NCI-H2107 (cell line): ENCODE measurements at regions not wholly inside any gene's neighbourhood (a gene's known extent, or its start where the extent isn't known, plus 50 kb on each side); places are given as distances from the start of the nearest gene placed in this dataset.

Experiments used
- DNase-seq: peaks from one replicate; lab custom pipeline; 2025; lab: John Stamatoyannopoulos, UW

DNA sequence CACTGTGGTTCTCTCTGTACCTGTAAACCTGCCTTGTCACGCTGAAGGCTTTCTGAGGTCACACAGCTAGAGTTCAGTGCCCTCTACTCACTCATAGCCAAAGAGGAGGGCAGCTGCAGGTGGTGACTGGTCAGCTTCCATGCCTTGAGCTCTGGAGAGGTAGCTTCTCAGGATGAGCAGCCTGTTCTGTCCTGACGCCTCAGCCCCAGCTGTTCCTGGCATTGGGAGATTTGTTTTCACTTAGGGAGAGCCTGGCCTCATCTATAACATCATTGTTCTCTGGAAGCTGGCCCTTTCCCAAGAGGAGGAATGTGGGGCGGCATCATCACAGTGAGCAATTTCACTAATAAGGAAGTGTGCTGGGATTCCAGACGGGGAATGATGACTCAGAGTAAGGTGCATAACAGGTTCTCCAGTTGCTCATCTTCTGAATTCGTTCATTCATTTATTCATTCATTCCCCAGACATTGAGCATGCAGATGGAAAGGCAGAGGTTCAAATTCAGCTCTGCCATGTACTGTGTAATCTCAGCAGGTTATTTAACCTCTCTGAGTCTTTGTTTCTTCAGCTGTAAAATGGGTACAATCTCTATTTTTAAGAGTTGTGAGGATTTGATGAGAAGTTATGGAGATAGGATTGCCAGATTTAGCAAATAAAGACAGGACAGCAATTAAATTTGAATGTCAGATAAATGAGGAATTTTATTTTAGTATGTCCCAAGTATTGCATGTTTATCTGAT, 255.8 kb upstream of the CRY1 start:
- no peak for DNase-seq

DNA sequence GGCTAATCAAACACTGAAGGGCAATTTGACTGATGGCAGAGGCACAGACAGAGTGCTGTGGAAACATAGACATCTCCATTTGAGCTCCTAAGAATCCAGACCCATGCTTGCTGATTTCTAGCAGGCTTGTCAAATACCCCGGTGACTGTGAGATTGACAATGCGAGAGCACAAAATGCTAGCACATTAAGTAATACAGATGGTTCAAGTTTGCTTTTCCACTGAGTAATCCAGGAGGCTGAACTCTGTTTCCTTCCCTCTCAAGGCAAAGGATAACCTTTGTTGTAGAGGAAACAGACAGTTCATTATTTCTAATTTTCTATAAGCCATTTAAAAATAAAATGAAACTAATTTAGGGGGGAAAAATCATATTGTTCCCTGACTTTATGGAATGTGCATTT, 256.5 kb upstream of the CRY1 start:
- no peak for DNase-seq

DNA sequence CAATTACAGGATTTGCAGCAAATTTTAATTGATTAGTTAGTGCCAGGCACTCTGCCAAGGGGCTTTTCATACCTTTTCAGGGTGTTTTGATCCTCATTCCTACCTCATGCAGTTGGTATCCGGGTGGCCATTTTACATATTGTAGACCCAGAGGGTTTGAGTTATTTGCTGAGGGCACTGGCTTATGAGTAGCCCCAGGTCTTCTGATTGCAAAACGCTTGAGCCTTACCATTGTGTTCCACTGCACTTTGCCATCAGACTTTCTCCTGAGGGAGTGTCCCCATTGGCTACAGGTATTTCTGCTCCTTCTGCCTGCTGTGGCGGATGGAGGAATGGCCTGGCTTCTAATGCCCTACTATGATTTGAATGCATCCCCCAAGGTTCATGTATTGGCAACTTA, 257.8 kb upstream of the CRY1 start:
- no peak for DNase-seq

DNA sequence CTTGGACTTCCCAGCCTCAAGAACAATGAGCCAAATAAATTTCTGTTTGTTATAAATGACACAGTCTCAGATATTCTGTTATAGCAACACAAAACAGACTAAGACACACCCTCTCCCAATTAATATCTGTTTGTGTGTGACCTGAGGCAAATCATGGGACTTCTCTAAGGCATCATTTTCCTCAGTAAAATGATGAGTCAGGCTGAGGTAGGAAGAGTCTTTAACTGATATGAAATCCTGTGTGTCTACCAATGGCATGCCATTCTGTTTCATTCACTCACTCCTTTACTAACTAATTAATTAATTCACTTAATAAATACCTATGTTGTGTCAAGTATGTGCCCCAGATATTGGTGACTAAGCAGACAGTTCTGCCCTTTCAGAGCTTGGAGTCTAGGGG, 258.4 kb upstream of the CRY1 start:
- no peak for DNase-seq

DNA sequence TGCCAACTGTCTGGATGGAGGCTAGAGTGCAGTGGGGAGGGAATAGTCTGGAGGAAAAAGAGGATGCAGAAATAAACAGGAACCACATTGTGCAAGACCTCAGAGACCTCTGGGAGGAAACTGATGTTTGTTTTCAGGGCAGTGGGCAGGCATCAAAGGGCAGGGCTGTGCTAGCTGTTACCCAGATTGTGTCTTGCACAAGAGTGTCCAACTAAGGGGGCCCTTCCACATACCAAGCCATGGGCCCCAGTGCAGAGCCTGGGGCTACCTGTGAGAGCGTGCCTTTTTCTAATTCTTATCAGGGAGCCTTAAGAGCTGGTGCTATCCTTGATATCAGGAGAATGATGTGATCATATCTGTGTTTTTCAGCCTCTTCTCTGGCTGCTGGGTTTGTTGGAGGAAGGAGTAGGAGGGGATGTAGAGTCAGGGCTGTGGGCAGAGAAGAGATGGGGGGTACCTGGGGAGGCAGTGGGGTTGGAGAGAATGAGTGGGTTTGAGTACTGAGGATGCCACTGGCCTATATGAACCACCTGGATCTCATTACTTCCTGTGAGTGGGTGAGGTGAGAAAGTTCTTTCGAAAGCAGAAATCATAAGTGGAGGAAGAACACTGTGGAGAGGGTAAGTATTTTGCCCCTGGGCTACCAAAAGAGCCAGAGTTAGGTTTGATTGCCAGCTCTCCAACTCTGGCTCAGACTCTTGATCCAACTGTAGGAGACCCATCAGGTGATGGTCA, 259.2 kb upstream of the CRY1 start:
- DNase-seq = no peak

DNA sequence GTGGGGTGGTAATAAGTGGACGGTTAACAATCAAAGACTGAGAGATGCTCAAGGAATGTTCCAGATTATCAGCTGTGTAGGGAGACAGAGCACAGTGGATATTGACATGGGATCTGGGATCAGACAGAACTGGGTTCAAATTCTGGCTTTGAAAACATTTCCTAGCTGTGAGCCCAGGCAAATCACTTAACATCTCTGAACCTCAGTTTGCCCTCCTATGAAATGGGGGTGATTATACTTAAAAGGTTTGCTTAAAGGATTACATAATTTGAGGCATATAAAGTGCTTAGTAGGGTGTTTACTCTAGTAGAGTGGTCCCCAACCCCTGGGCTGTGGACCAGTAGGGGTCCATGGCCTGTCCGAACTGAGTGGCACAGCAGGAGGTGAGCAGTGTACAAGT, 260.0 kb upstream of the CRY1 start:
- DNase-seq = no peak

DNA sequence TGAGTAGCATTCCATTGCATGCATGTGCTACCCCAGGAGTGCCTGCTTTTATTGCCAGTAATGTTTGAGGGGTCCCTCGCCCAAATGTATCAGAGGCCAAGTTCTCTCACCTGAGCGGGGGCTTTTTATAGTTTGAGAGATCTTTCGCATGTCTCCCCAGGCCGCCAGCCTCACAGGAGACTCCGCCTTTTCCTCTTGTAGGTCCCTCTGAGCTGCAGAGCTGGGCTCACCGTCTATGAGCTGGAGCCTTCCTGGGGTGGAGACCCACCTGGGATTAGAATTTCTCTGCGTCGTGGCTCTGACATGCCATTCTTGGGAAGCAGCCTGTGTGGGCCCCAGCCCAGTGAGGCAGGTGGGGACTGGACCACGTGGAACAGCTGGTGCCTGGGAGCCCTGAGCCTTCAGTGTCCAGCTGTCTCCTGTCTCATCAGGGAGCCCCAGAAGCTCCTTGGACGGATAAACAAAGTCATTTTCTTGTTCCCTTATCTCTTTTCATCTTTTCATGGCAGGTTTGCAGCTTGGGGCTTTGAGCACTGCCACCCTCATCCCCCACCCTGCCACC, 261.7 kb upstream of the CRY1 start:
- DNase-seq = no peak

DNA sequence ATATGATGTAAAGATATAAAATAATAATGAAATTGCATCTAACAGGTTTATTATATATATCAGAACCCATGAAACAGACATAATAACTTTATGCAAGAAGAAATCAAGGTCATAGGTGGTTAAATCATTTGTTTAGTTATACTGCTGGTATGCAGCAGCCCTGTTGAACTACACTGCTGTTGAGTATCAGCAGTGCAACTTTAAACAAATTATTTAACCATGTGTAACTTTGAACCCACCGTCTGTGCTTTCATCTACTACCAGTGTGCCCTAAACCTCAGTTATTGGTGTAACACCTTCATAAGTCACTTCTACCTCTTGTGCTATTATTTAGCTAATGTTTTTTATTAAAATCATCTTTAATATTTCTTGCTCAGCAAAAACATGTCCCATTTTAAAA, 262.3 kb upstream of the CRY1 start:
- no peak for DNase-seq

DNA sequence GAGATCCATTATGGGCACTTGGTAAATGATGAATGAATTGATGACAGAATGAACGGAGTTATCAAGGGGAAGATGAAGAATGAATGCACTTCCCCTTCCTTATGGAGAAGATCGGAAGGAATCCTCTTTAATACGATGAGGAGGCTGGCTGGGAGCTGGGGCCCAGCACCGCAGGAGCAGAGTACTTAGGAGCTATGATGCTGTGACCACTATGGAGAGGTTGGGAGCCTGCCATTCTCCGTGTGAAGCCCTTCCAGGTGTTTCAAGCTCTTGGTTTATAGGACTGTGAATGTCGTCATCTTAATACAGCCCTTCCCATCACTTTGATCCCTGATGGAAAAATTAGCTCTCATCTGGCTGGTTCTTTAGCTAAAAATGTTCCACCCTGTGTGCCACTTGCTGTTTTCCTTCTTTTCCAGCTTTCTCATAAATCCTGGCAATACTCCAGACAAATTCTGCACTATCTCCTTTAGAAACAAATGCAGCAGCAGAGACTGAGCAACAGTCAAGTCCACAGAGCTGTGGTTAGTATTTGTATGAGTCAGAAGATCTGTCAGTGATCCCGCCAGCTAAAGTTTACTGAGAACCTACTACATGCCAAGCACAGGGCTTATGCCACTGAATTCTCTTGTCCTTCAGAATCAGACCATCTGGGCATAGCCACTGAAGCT, 263.1 kb upstream of the CRY1 start:
- no peak for DNase-seq

DNA sequence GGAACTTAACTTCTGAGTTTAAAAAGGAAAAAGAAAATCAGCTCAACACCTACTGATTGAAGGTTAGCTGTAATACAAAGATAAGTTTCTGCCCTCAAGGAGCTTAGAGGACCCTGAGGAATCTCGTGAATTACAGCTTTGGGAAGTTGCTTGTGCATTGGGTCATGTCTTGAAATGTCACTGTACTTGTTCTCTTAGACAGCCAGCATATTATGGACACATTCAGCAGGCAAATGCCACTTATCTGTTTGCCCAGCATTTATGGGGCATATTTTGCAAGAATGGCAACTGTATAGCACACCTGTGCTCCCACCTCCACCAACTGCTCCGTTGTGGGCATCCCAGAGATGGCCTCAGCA, 263.6 kb upstream of the CRY1 start:
- no peak for DNase-seq

DNA sequence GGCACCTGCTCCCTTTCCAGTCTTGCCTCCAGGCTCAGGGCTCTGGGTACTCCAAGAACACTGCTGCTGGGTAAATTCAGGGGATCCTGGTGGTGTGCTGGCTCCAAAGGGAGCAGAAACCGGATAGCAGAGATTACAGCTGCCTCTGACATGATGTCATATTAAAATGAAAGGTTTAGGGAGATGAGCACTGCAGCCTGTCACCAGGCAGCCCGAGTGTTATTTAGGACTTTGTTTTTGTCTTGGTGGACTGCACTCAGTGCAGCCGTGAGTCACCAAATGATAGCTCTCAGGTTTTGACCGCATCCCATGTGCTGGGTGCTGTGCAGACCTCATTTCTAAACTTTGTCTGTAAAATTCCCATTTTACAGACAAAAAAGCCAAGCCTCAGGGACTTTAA, 266.0 kb upstream of the CRY1 start:
- DNase-seq = no peak

DNA sequence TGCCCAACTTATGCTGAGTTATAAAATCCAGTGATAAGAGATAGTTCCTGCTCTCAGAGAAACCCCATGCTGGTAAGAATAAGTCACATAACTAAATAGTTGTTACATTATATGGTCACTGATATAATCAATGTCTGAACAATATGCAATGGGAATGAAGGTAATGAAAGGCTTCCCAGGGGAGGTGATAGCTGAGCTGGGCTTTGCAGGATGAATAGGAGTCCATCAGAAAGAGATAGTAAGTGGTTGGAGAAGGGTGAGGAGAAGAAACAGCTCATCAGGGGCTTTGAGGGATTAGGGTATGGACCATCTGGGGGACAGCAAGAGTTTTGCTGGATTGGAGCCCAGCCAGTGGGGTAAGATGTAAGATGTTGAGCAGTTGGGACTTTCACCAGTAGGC, 266.7 kb upstream of the CRY1 start:
- no peak for DNase-seq

DNA sequence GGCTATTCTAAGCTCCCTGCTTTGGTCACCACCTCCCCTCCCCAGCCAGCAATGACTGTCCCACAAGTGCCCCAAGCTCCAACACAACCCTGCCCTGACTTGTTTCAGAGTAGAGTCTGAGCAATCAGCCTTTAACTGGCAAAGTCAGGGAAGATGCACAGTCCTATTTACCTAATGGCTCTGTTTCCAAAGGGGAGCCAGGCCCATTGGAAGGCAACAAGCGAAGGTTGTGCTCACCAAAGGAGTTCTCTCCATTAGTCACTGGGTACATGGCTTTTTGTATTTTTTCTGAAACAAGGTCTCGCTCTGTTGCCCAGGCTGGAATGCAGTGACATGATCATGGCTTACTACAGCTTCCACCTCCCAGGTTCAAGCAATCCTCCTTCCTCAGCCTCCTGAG, 267.1 kb upstream of the CRY1 start:
- no peak for DNase-seq

DNA sequence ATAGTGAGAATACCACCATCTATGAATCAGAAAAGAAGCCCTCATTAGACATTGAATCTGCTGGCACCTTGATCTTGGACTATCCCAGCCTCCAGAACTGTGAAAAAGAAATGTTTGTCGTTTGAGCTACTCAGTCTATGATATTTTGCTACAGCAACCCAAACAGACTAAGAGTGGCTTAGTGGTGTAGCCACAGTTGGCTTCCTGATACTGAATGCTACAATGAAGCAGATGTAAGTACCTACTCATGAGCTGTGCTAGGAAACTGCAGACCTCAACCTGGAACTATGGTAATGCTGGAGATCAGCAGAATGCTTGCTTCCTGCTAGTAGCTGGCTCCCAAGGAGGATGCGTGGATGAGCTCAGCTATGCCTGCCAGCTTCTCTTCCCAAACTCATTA, 268.6 kb upstream of the CRY1 start:
- DNase-seq = no peak

DNA sequence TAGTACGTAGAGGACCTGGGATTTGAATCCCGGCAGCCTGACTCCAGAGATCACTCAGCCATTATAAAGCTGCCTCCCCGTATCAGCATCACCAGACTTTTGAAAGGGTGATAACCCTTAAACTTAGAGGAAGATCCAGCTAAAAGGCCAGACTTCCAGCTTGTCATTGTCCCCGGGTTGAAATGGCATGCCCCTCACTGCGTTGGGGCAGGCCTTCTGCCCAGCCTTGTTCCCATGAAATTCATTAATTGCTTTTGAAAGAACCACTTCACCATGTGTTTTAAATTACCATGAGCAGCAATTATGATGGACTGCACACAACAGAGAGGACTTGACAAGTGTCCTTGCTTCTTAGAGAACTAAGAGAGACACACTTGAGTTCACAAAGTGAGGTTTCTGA, 269.6 kb upstream of the CRY1 start:
- DNase-seq = no peak

DNA sequence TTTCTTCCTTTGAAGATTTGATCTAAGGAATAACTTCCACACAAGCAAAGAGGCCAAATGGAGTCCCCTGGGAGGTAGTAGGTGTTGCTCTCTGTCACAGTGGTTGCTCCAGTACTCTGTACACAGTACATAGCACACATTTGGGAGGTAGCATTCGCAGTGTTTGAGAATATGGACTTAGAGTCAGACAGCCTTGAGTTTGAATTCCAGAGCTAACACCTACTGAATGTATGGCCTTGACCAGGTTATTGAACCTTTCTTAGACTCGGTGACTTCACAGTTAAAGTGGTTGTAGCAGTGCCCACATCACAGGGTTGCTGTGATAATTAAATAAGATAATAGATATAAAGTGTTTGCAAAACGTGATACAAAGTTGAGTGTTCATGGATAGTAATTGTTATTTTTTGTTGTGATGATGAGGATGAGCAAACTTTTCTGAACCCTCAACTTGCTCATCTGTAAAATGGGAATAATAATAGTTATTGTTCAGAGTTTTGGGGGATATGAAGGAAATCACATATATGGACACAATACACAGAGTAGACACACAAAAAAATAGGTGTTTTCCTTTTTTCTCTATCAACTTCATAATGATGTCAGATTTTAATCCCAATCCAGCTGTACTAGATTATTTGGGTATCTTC, 271.6 kb upstream of the CRY1 start:
- no peak for DNase-seq

DNA sequence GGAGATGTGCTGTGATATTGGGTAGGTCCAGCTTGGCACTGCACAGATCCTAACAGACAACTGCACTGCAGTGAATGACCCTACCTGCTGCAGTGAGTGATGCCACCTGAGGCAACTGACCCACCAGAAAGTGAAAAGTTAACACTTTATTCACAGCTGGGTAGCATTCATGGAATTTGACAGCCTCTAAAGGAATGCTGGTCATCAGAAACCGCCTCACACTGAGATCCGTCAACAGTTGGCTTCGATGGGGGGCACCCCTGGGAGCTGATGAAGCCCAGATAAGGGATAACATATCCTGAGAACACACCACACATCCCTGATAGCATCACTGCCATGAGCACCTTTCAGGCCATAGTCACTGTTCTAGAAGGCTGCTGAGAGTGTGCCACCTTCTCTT, 272.4 kb upstream of the CRY1 start:
- DNase-seq = no peak

DNA sequence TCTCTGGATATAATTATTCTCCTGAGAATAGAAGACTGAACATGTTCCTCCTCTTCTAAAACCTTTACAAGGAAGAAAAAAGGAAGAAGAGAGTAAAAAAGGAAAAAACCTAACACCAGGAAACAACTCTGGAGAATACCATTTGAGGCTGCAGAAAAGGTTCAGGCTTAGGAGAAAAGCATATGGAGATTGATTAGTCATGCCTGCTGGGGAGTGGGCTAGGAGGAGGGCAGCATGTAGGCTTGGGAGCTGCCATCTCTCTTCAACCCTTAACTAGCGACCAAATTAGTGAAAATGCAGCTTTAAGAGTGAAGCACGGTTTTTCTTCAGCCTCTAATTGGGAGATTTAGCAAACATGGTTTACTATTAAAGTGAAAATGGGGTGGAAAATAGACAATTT, 273.0 kb upstream of the CRY1 start:
- DNase-seq = no peak

DNA sequence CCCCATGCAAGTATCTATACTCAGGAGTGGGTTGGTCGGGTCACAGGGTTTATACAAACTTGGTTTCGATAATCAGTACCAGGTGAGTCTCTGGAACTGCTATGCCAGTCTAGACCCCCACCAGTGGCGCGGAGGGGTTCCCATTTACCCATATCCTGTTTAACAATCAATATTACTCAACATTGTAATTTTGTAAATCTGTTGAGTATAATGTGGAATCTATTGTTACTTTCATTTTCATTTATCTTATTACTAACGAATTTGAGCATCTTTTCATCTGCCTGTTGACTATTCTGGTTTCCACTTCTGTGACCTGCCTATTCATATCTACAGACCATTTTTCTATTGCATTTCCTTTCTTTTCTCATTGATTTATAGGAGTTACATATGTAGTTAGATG, 275.2 kb upstream of the CRY1 start:
- no peak for DNase-seq

DNA sequence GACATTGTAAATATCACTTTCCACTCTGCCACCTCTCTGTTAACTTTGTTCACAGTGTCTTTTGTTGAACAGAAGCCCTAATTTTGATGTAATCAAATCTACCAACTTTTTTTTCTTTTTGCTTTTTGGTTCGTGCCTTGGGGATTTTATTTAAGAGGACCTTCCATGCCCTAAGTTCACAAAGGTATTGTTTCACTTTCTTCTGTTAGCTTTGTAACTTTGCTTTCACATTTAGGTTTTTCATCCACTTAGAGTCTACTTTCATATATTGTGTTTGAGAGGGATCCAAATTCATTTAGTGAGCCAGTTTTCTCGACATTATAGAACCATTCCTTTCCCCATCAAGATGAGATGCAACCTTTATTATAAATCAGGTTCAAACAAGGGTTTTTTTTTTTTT, 275.7 kb upstream of the CRY1 start:
- no peak for DNase-seq

DNA sequence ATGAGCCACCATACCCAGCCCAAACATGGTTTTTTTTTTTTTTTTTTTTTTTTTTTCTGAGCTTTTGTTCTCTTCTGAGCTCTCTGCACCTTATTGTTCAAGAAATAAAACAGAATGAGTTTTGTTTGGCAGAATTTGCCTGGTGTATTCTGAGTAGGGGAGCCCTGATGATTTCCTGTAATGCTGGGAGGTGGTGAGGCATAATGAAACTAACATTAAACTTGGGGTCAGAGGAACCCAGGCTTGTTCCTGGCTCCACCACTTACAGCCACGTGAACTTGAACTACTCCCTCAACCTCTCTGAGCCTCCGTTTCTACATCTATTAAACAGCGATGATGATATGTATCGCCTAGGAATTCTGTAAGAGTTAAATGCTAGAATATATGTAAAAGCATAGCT, 276.3 kb upstream of the CRY1 start:
- no peak for DNase-seq

DNA sequence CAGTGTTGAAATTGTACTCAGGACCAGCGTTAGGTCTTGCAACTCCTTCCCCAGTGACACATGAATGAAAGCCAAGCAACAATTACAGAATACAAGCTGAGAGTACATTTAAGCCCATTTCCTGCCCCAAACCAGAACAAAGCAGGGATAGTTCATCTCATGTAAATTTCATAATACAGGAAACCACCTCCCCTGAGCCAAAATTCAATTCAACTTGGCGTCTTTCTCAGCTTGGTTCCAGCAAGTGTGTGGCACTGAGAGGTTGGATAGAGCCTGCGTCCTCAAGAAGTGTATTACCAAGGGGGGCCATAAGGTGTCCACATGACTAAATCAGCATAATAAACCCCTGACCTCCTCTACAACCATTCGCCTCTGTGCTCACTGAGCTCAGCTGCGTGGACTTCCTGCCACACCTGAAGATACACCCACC, 278.9 kb upstream of the CRY1 start:
- DNase-seq = no peak
